Activated T-helper 2 cell treated with anti-CD3 and anti-CD28 coated beads, Interferon-gamma antibody, Interleukin-2, Interleukin-4, amounts not matched to agents 10 μg/mL and 5 μg/mL and 100 μg/mL, durations not matched to agents 14 hours and 24 hours and 36 hours (primary cell): ENCODE measurements at regions not wholly inside any gene's neighbourhood (a gene's known extent, or its start where the extent isn't known, plus 50 kb on each side); places are given as distances from the start of the nearest gene placed in this dataset.
"Not testable (repeated sequence)": the region's sequence is repeated elsewhere in the genome, so short reads cannot be mapped to it uniquely, and the experiment has no call there.

ENCODE experiments used
- DNase-seq: peaks from one replicate; pipeline ENCODE4 v3.0.0; 2021; ENCODE audit warnings: low spot score
- H3K27ac Mint-ChIP-seq: one replicate; pipeline ENCODE4 v1.8.0; 2021; ENCODE audit warnings: mixed read lengths
- H3K27me3 Mint-ChIP-seq: one replicate; pipeline ENCODE4 v1.8.0; 2021; ENCODE audit warnings: low read depth, mixed read lengths
- H3K36me3 Mint-ChIP-seq: one replicate; pipeline ENCODE4 v1.8.0; 2021; ENCODE audit warnings: low read depth, mixed read lengths
- H3K4me1 Mint-ChIP-seq: one replicate; pipeline ENCODE4 v1.8.0; 2021; ENCODE audit warnings: low read depth, mixed read lengths
- H3K4me3 Mint-ChIP-seq: one replicate; pipeline ENCODE4 v1.8.0; 2021; ENCODE audit warnings: low read depth, mild to moderate bottlenecking, moderate library complexity, mixed read lengths
- H3K9me3 Mint-ChIP-seq: one replicate; pipeline ENCODE4 v1.8.0; 2021; ENCODE audit warnings: mixed read lengths
- intact Hi-C: fragments of 100-400 bp; cut with micrococcal nuclease; formaldehyde crosslinking; loops from one replicate; pipeline ENCODE4 v1.15.1; 2023

- H3K27ac Mint-ChIP-seq, H3K4me1 Mint-ChIP-seq, intact Hi-C loops, DNase-seq, H3K27me3 Mint-ChIP-seq, H3K9me3 Mint-ChIP-seq, H3K4me3 Mint-ChIP-seq, H3K36me3 Mint-ChIP-seq: not testable (repeated sequence)
These were observed 259.9 kb downstream of the GOLGA6L6 start for GRCh38 chr15:20281567-20282275.

- no peak for DNase-seq
These were observed 260.6 kb downstream of the GOLGA6L6 start for GRCh38 chr15:20280933-20281463.

GRCh38 chr15:20280141-20280932, 261.3 kb downstream of the GOLGA6L6 start:
- H3K27ac Mint-ChIP-seq, H3K4me3 Mint-ChIP-seq, H3K36me3 Mint-ChIP-seq, DNase-seq, H3K27me3 Mint-ChIP-seq, H3K4me1 Mint-ChIP-seq, H3K9me3 Mint-ChIP-seq, intact Hi-C loops: not testable (repeated sequence)

More at GRCh38 chr15:20280933-20281463, 260.6 kb downstream of the GOLGA6L6 start:
- no peaks in the 10 kb centered on the region for H3K4me1 Mint-ChIP-seq
- H3K4me3 Mint-ChIP-seq, result no peak overlapping the region
- H3K27ac Mint-ChIP-seq, result no peak overlapping the region
- intact Hi-C loops, result no loop called here
- H3K36me3 Mint-ChIP-seq, result no peaks in the 10 kb centered on the region
- H3K27me3 Mint-ChIP-seq, result no peaks in the 10 kb centered on the region
- H3K9me3 Mint-ChIP-seq, result no peaks in the 10 kb centered on the region

GRCh38 chr15:20279056-20279455, 262.5 kb downstream of the GOLGA6L6 start:
- DNase-seq, H3K4me1 Mint-ChIP-seq, H3K27me3 Mint-ChIP-seq, H3K27ac Mint-ChIP-seq, H3K9me3 Mint-ChIP-seq, intact Hi-C loops, H3K4me3 Mint-ChIP-seq, H3K36me3 Mint-ChIP-seq: not testable (repeated sequence)

- H3K4me3 Mint-ChIP-seq, H3K27me3 Mint-ChIP-seq, H3K9me3 Mint-ChIP-seq, DNase-seq, H3K27ac Mint-ChIP-seq, H3K4me1 Mint-ChIP-seq, intact Hi-C loops, H3K36me3 Mint-ChIP-seq: not testable (repeated sequence)
These were observed 263.2 kb downstream of the GOLGA6L6 start for GRCh38 chr15:20278376-20278775.

GRCh38 chr15:20277451-20277850, 264.1 kb downstream of the GOLGA6L6 start:
- H3K4me1 Mint-ChIP-seq, H3K27me3 Mint-ChIP-seq, DNase-seq, H3K4me3 Mint-ChIP-seq, intact Hi-C loops, H3K36me3 Mint-ChIP-seq, H3K9me3 Mint-ChIP-seq, H3K27ac Mint-ChIP-seq: not testable (repeated sequence)

GRCh38 chr15:20276312-20277114, 265.1 kb downstream of the GOLGA6L6 start:
- intact Hi-C loops, H3K4me3 Mint-ChIP-seq, H3K27me3 Mint-ChIP-seq, H3K36me3 Mint-ChIP-seq, H3K9me3 Mint-ChIP-seq, H3K27ac Mint-ChIP-seq, H3K4me1 Mint-ChIP-seq, DNase-seq: not testable (repeated sequence)

GRCh38 chr15:20275373-20275967, 266.1 kb downstream of the GOLGA6L6 start:
- H3K36me3 Mint-ChIP-seq, DNase-seq, H3K27ac Mint-ChIP-seq, H3K9me3 Mint-ChIP-seq, H3K4me1 Mint-ChIP-seq, H3K4me3 Mint-ChIP-seq, H3K27me3 Mint-ChIP-seq, intact Hi-C loops: not testable (repeated sequence)

GRCh38 chr15:20272422-20273184, 269.0 kb downstream of the GOLGA6L6 start:
- intact Hi-C loops, result no loop called here
- DNase-seq, result no peak
- Mint-ChIP-seq H3K36me3 (no peaks in the 10 kb centered on the region), H3K9me3 (no peaks in the 10 kb centered on the region), H3K4me3 (no peak overlapping the region), H3K27ac (no peak overlapping the region), H3K4me1 (no peaks in the 10 kb centered on the region), H3K27me3 (no peaks in the 10 kb centered on the region)

GRCh38 chr15:20271647-20272046, 270.0 kb downstream of the GOLGA6L6 start:
- Mint-ChIP-seq H3K4me3 (no peak overlapping the region), H3K36me3 (no peaks in the 10 kb centered on the region)

GRCh38 chr15:20269956-20270355, 271.6 kb downstream of the GOLGA6L6 start:
- intact Hi-C loops, DNase-seq, H3K9me3 Mint-ChIP-seq, H3K36me3 Mint-ChIP-seq, H3K27me3 Mint-ChIP-seq, H3K4me1 Mint-ChIP-seq, H3K27ac Mint-ChIP-seq, H3K4me3 Mint-ChIP-seq: not testable (repeated sequence)

More at GRCh38 chr15:20271647-20272046, 270.0 kb downstream of the GOLGA6L6 start:
- H3K27me3 Mint-ChIP-seq, result no peaks in the 10 kb centered on the region
- intact Hi-C loops, result no loop called here
- H3K27ac Mint-ChIP-seq, result no peak overlapping the region
- DNase-seq, result no peak
- no peaks in the 10 kb centered on the region for H3K9me3 Mint-ChIP-seq
- no peaks in the 10 kb centered on the region for H3K4me1 Mint-ChIP-seq

- H3K4me1 Mint-ChIP-seq, H3K36me3 Mint-ChIP-seq, H3K9me3 Mint-ChIP-seq, H3K27ac Mint-ChIP-seq, H3K4me3 Mint-ChIP-seq, intact Hi-C loops, H3K27me3 Mint-ChIP-seq, DNase-seq: not testable (repeated sequence)
These were observed 273.6 kb downstream of the GOLGA6L6 start for GRCh38 chr15:20267996-20268395.
